ENCODE measurements at regions not wholly inside any gene's neighbourhood (a gene's known extent, or its start where the extent isn't known, plus 50 kb on each side); places are given as distances from the start of the nearest gene placed in this dataset.

DNA sequence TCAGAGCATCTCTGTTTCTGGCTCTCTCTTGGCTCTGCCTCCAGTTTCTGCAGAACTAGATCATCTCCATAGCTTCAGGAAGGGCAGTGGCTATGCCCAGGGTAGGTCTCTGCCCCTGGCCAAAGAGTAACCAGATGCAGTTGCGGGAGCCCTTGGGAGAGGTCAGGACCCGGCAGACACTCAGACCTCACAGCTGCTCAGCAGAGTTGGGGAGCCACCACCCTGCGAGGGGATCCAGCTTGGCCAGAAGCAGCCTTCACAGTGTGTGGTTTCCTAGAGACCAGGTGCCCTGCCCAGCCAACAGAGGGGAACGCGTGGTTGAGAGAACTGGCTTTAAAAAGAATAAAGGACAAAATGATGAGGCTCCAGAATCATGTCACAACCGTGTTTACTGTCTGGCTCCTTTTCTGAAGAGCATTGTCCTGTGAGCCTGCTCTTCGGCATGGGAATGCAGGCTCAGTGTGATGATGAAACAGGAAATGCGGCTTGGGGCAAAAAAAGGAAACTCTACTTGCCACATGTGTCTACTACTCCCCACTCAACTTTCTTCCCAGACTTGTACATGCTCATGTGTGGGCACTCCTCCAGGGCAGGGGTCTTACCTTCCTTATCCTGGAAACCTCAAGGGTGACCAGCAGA, 243.1 kb downstream of the INHBA start:
- Histone ChIP-seq H3K9me3 (ENCODE audit: low read depth) (no peaks in the 10 kb centered on the region), H3K27ac (no peak overlapping the region)

DNA sequence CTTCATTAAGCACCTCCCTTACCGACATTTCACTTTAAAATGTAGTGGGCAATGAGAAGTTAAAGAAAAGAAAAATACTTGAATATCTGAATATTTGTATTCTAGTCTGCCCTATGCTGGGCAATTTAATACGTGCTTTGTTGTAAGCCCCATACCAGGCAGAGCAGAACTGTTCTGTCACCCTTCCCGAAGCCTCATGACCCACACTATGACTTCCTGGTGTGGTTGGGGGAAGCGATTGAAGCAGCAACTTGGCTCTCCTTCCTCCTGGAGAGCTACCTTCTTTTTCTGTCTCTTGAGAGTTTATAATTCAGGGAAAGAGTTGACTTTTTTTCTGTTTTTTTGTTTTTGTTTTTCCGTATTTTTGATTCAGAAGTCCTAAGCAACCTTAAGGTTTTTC, 243.7 kb downstream of the INHBA start:
- TF ChIP-seq, protein P1, sequence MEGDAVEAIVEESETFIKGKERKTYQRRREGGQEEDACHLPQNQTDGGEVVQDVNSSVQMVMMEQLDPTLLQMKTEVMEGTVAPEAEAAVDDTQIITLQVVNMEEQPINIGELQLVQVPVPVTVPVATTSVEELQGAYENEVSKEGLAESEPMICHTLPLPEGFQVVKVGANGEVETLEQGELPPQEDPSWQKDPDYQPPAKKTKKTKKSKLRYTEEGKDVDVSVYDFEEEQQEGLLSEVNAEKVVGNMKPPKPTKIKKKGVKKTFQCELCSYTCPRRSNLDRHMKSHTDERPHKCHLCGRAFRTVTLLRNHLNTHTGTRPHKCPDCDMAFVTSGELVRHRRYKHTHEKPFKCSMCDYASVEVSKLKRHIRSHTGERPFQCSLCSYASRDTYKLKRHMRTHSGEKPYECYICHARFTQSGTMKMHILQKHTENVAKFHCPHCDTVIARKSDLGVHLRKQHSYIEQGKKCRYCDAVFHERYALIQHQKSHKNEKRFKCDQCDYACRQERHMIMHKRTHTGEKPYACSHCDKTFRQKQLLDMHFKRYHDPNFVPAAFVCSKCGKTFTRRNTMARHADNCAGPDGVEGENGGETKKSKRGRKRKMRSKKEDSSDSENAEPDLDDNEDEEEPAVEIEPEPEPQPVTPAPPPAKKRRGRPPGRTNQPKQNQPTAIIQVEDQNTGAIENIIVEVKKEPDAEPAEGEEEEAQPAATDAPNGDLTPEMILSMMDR (IDR thresholded peaks at IDR 0.05; ENCODE audit: low read depth, low read length) = no peak
- DNase-seq (ENCODE audit: low read depth in 1 of 2, low spot score in 1 of 2) = no peak
- Histone ChIP-seq H3K36me3 (no peaks in the 10 kb centered on the region), H3K9me3 (ENCODE audit: low read depth) (no peaks in the 10 kb centered on the region), H3K4me1 (ENCODE audit: low read depth) (no peaks in the 10 kb centered on the region), H3K4me3 (no peak overlapping the region), H3K27ac (no peak overlapping the region), H3K27me3 (no peaks in the 10 kb centered on the region)

More for the DNA sequence above, 243.1 kb downstream of the INHBA start:
- H3K4me1 ChIP-seq (ENCODE audit: low read depth) = no peaks in the 10 kb centered on the region
- no peak overlapping the region for H3K4me3 ChIP-seq
- no peaks in the 10 kb centered on the region for H3K36me3 ChIP-seq
- TF ChIP-seq, protein P1 (IDR thresholded peaks at IDR 0.05; ENCODE audit: low read depth, low read length) = no peak
- no peak for DNase-seq (ENCODE audit: low read depth in 1 of 2, low spot score in 1 of 2)
- H3K27me3 ChIP-seq = no peaks in the 10 kb centered on the region

DNA sequence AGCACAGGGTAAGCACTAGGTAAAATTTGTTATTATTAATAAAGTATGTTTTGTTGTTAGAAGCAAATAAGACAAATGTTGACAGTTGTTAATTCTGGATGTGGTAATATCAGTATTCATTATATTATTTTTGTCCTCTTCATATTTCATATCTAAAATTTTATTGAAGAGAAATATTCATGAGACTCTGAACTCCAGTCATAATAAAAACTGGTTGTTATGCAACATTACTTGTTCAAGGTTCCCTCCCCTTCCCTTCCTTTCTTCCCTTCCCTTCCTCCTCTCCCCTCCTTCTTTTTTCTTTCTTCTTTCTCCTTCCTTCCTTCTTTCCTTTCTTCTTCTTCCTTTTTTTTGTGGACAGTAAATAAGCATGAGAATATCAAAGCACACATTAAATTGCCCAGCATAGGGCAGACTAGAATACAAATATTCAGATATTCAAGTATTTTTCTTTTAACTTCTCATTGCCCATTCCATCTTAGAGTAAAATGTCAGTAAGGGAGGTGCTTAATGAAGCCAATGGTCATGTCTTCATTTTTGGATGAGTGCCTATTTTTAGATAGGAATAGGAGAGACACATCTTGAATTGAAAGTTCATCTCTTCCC, 245.0 kb downstream of the INHBA start:
- no peak overlapping the region for H3K4me3 ChIP-seq
- H3K27me3 ChIP-seq = no peaks in the 10 kb centered on the region
- H3K4me1 ChIP-seq (ENCODE audit: low read depth) = no peaks in the 10 kb centered on the region
- H3K27ac ChIP-seq = no peak overlapping the region
- H3K9me3 ChIP-seq (ENCODE audit: low read depth) = no peaks in the 10 kb centered on the region
- TF ChIP-seq, protein P1 (IDR thresholded peaks at IDR 0.05; ENCODE audit: low read depth, low read length) = no peak
- DNase-seq (ENCODE audit: low read depth in 1 of 2, low spot score in 1 of 2) = no peak
- no peaks in the 10 kb centered on the region for H3K36me3 ChIP-seq

DNA sequence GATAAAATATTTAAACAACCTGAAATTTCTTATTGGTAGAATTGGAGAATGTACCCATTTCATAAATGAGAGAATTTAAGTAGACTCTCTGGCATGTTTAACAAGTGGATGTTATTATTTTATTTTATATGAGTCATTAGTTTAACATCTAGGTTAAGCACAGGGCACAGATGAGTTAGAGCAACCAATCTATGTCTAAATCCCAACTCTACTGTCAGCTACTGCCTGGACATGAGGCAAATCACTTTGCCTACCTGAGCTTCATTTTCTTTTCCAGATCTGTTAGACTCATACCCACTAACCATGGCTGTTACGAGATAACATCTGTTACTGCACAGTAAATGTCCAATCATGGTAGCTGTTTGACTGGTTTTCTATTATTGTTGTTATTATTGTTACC, 251.1 kb downstream of the INHBA start:
- DNase-seq (ENCODE audit: low read depth in 1 of 2, low spot score in 1 of 2) = no peak

DNA sequence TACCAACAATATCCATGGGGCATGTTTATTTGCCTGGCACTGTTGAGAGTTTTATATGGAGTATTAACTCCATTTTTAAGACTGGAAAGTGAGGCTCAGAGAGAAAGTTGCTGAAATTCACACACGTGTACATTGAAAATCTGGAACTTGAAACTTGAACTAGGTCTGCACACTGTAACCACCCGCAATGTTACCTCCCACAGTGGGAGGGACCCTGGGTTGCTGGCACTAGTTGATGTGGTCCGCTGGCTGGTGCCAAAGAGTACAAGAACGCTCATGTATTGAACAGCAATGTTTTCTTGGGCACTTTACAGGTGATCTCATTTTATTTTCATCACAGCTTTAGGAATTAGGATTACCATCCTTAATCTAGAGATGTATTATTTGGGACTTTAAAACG, 253.2 kb downstream of the INHBA start:
- H3K4me3 ChIP-seq = no peak overlapping the region
- no peaks in the 10 kb centered on the region for H3K9me3 ChIP-seq (ENCODE audit: low read depth)
- H3K36me3 ChIP-seq = no peaks in the 10 kb centered on the region
- H3K27me3 ChIP-seq = no peaks in the 10 kb centered on the region
- H3K4me1 ChIP-seq (ENCODE audit: low read depth) = peaks cover 31% of the 10 kb centered on the region
- TF ChIP-seq, protein P1 (IDR thresholded peaks at IDR 0.05; ENCODE audit: low read depth, low read length) = no peak
- no peak overlapping the region for H3K27ac ChIP-seq
- no peak for DNase-seq (ENCODE audit: low read depth in 1 of 2, low spot score in 1 of 2)

More for the DNA sequence above, 251.1 kb downstream of the INHBA start:
- H3K27ac ChIP-seq = no peak overlapping the region
- TF ChIP-seq, protein P1 (IDR thresholded peaks at IDR 0.05; ENCODE audit: low read depth, low read length) = no peak
- no peak overlapping the region for H3K4me3 ChIP-seq
- peaks cover 16% of the 10 kb centered on the region for H3K4me1 ChIP-seq (ENCODE audit: low read depth)
- H3K9me3 ChIP-seq (ENCODE audit: low read depth) = no peaks in the 10 kb centered on the region
- no peaks in the 10 kb centered on the region for H3K27me3 ChIP-seq
- no peaks in the 10 kb centered on the region for H3K36me3 ChIP-seq
